IMR-90 (cell line): ENCODE measurements at regions not wholly inside any gene's neighbourhood (a gene's known extent, or its start where the extent isn't known, plus 50 kb on each side); places are given as distances from the start of the nearest gene placed in this dataset.
A peak's percentile ranks its signal among the peaks of the same experiment; 100 is the strongest.

Source experiments
- ATAC-seq: fragments of 200-7000 bp; cut with Tn5 transposase; 2 replicates; pipeline ENCODE4 v1.9.1; 2020; ENCODE audit warnings: low read depth, mild to moderate bottlenecking, moderate library complexity
- BruUV-seq: library from RNA; stranded (reverse); fragments of 400-500 nt; replicated peaks from 2 replicates; lab custom pipeline; 2021; lab: Mats Ljungman, UMichigan
- CTCF ChIA-PET: fragments of 300-600 bp; formaldehyde crosslinking; extraction: SDS; loops from one replicate; lab custom pipeline; 2021; ENCODE audit warnings: antibody characterized with exemption; lab: Yijun Ruan, JAX
- POLR2A ChIA-PET: fragments of 300-600 bp; sonication (Branson Sonifier 250); formaldehyde crosslinking; loops from one replicate; lab custom pipeline; 2022; ENCODE audit warnings: antibody characterized with exemption; ENCODE audit not compliant: unreplicated experiment; lab: Charles Lee
- DNase-seq: peaks from one replicate; pipeline ENCODE4 v3.0.0; 2013
- H2AFZ ChIP-seq: replicated peaks from 2 replicates; pipeline ENCODE3; 2013; ENCODE audit warnings: low read length, mild to moderate bottlenecking; ENCODE audit not compliant: poor library complexity
- H2AK5ac ChIP-seq: 2 replicates; pipeline ENCODE4 v1.6.1; 2013; ENCODE audit warnings: low read depth, low read length, inconsistent platforms
- H2AK9ac ChIP-seq: replicated peaks from 2 replicates; pipeline ENCODE3; 2013; ENCODE audit warnings: mild to moderate bottlenecking, low read depth, low read length, moderate library complexity; ENCODE audit not compliant: poor library complexity
- H2BK120ac ChIP-seq: 2 replicates; pipeline ENCODE4 v1.6.1; 2013; ENCODE audit warnings: low read depth, low read length, inconsistent platforms
- H2BK15ac ChIP-seq: 3 replicates; pipeline ENCODE4 v1.6.1; 2013; ENCODE audit warnings: low read depth, low read length, inconsistent platforms
- H2BK20ac ChIP-seq: 2 replicates; pipeline ENCODE4 v1.6.1; 2013; ENCODE audit warnings: low read depth, mild to moderate bottlenecking, inconsistent platforms, low read length, moderate library complexity
- H2BK5ac ChIP-seq: 2 replicates; pipeline ENCODE4 v1.6.1; 2013; ENCODE audit warnings: mild to moderate bottlenecking, low read depth, low read length, inconsistent platforms; ENCODE audit not compliant: poor library complexity, severe bottlenecking
- H3K14ac ChIP-seq: replicated peaks from 2 replicates; pipeline ENCODE4 v1.6.1; 2013; ENCODE audit warnings: low read depth, low read length, inconsistent platforms
- H3K18ac ChIP-seq: 2 replicates; pipeline ENCODE4 v1.6.1; 2013; ENCODE audit warnings: low read depth, low read length, control low read depth
- H3K23ac ChIP-seq: 2 replicates; pipeline ENCODE4 v1.6.1; 2013; ENCODE audit warnings: low read depth, low read length, inconsistent platforms
- H3K27ac ChIP-seq: 2 replicates; pipeline ENCODE4 v1.5.1; 2013; ENCODE audit warnings: mild to moderate bottlenecking, control low read depth, low read length; ENCODE audit not compliant: insufficient read depth
- H3K27me3 ChIP-seq: 2 replicates; pipeline ENCODE4 v1.6.1; 2013; ENCODE audit warnings: low read length; ENCODE audit not compliant: control insufficient read depth, insufficient read depth
- H3K36me3 ChIP-seq: 2 replicates; pipeline ENCODE4 v1.6.1; 2013; ENCODE audit warnings: low read length, mixed read lengths; ENCODE audit not compliant: control insufficient read depth, insufficient read depth
- H3K4ac ChIP-seq: 2 replicates; pipeline ENCODE4 v1.6.1; 2013; ENCODE audit warnings: low read depth, low read length, inconsistent platforms
- H3K4me1 ChIP-seq: 2 replicates; pipeline ENCODE4 v1.6.1; 2013; ENCODE audit warnings: low read length, mixed read lengths; ENCODE audit not compliant: control insufficient read depth, insufficient read depth
- H3K4me2 ChIP-seq: 2 replicates; pipeline ENCODE4 v1.6.1; 2013; ENCODE audit warnings: low read depth, mild to moderate bottlenecking, control low read depth, low read length, moderate library complexity
- H3K4me3 ChIP-seq: 2 replicates; pipeline ENCODE4 v1.5.1; 2013; ENCODE audit warnings: low read depth, mild to moderate bottlenecking, control low read depth, low read length, moderate library complexity; ENCODE audit not compliant: insufficient read depth
- H3K56ac ChIP-seq: 2 replicates; pipeline ENCODE4 v1.6.1; 2013; ENCODE audit warnings: low read length, inconsistent platforms; ENCODE audit not compliant: insufficient read depth; ENCODE audit errors: extremely low read depth
- H3K79me1 ChIP-seq, 2 experiments: 2 replicates each; pipeline ENCODE4 v1.6.1; 2013; ENCODE audit warnings: low read length in 2 of 2, inconsistent platforms in 1 of 2, low read depth in 1 of 2
- H3K9ac ChIP-seq: 2 replicates; pipeline ENCODE4 v1.6.1; 2013; ENCODE audit warnings: low read depth, low read length, control low read depth
- H3K9me1 ChIP-seq: 2 replicates; pipeline ENCODE4 v1.6.1; 2013; ENCODE audit warnings: low read length, inconsistent platforms; ENCODE audit not compliant: insufficient read depth
- H3K9me3 ChIP-seq: 2 replicates; pipeline ENCODE4 v1.6.1; 2013; ENCODE audit warnings: low read length; ENCODE audit not compliant: control insufficient read depth, insufficient read depth
- H4K20me1 ChIP-seq: 2 replicates; pipeline ENCODE4 v1.6.1; 2013; ENCODE audit warnings: low read length, inconsistent platforms; ENCODE audit not compliant: insufficient read depth
- H4K5ac ChIP-seq: 2 replicates; pipeline ENCODE4 v1.6.1; 2013; ENCODE audit warnings: mild to moderate bottlenecking, low read depth, low read length, control low read depth
- H4K8ac ChIP-seq, 2 experiments: 2 replicates each; pipeline ENCODE4 v1.6.1; 2013; ENCODE audit warnings: low read depth in 2 of 2, low read length in 2 of 2, control low read depth in 1 of 2, inconsistent platforms in 1 of 2
- H4K91ac ChIP-seq: 2 replicates; pipeline ENCODE4 v1.6.1; 2013; ENCODE audit warnings: low read depth, low read length, inconsistent platforms; ENCODE audit not compliant: insufficient read depth
- CEBPB ChIP-seq: IDR thresholded peaks from 2 replicates; pipeline ENCODE4 v1.6.1; 2012; ENCODE audit warnings: low read depth, low read length, improper control_type of control experiment
- NFE2L2 ChIP-seq: fragments of 150-350 bp; IDR thresholded peaks from 2 replicates; pipeline ENCODE4 v1.6.1; 2016; ENCODE audit warnings: low read depth, mild to moderate bottlenecking, low read length
- WGBS, 2 experiments: methylation state at CpG; one replicate each; pipeline versions ENCODE4 v1.1.5 to v1.1.7; 2013; ENCODE audit warnings: missing lambda C conversion rate in 2 of 2; ENCODE audit not compliant: insufficient read length in 1 of 2; ENCODE audit errors: extremely low coverage in 2 of 2; 5-methylcytosine and 5-hydroxymethylcytosine counted together
- dilution Hi-C: fragments of 300-500 bp; cut with HindIII; formaldehyde crosslinking; loops from one replicate; pipeline ENCODE4 v1.14.3; 2018; ENCODE audit warnings: low sequenced_read_pairs; ENCODE audit not compliant: unreplicated experiment
- in situ Hi-C: fragments of 300-500 bp; cut with MboI; formaldehyde crosslinking; loops from 3 replicates; pipeline ENCODE4 v1.14.3; 2019; ENCODE audit warnings: low sequenced_read_pairs, inconsistent platforms, mixed read lengths
- intact Hi-C: fragments of 100-400 bp; cut with micrococcal nuclease; formaldehyde crosslinking; loops from 2 replicates; pipeline ENCODE4 v1.10.0; 2022

GRCh38 chr10:129328546-129328945 lies 138.5 kb upstream of the MGMT start:
- peaks cover 6% of the 10 kb centered on the region for H3K9me3 ChIP-seq
- no peak overlapping the region; a peak in 1 of 4 replicates for H4K8ac ChIP-seq
- no peaks in the 10 kb centered on the region for H3K36me3 ChIP-seq
- intact Hi-C loops (loop anchor here (10.0 kb wide), 1 partner anchor 626 kb away; no protein-coding TSS in a partner anchor), dilution Hi-C loops (no loop called here), in situ Hi-C loops (no loop called here)
- no peaks in the 10 kb centered on the region for H3K79me1 ChIP-seq
- H3K4me2 ChIP-seq: no peak overlapping the region
- no TSS peak for BruUV-seq
- no peak overlapping the region for H4K5ac ChIP-seq
- H3K4me1 ChIP-seq: peaks cover 8% of the 10 kb centered on the region
- H2BK15ac ChIP-seq: no peak overlapping the region
- H4K91ac ChIP-seq: no peak overlapping the region
- H3K18ac ChIP-seq: no peak overlapping the region
- H3K27me3 ChIP-seq: no peaks in the 10 kb centered on the region
- H3K9ac ChIP-seq: no peak overlapping the region
- H2AFZ ChIP-seq: no peak overlapping the region
- no CpG with 5 or more reads among the region's 2 CpGs for WGBS, 2 experiments
- H3K23ac ChIP-seq: no peak overlapping the region
- H2AK9ac ChIP-seq: no peak overlapping the region
- H2BK120ac ChIP-seq: no peak overlapping the region
- no peak overlapping the region for H3K14ac ChIP-seq
- H3K4ac ChIP-seq: no peak overlapping the region
- H2BK5ac ChIP-seq: no peak overlapping the region
- peak; percentile 74 for DNase-seq
- no peaks in the 10 kb centered on the region; the same call in 1 of the 2 replicates for H3K9me1 ChIP-seq
- no peak overlapping the region for H2BK20ac ChIP-seq
- H3K56ac ChIP-seq: no peak overlapping the region; the same call in 1 of the 2 replicates
- ATAC-seq: peak; percentile 48
- H2AK5ac ChIP-seq: no peak overlapping the region
- POLR2A ChIA-PET: no interaction called here
- CTCF ChIA-PET: no interaction called here
- no peaks in the 10 kb centered on the region for H4K20me1 ChIP-seq
- TF ChIP-seq NFE2L2 (no peak), CEBPB (peak; percentile 43; the same call in 1 of the 2 replicates)
- no peak overlapping the region for H3K4me3 ChIP-seq
- no peak overlapping the region for H3K27ac ChIP-seq
